C4-2B (cell line): ENCODE measurements at regions not wholly inside any gene's neighbourhood (a gene's known extent, or its start where the extent isn't known, plus 50 kb on each side); places are given as distances from the start of the nearest gene placed in this dataset.

Source experiments
- CTCF ChIP-seq: fragments of 450-650 bp; conservative IDR thresholded peaks from 2 replicates; pipeline ENCODE4 v1.5.1; 2017; ENCODE audit warnings: mild to moderate bottlenecking
- ZFX ChIP-seq: fragments of 450-650 bp; IDR thresholded peaks from 2 replicates; pipeline ENCODE4 v1.6.1; 2017

DNA sequence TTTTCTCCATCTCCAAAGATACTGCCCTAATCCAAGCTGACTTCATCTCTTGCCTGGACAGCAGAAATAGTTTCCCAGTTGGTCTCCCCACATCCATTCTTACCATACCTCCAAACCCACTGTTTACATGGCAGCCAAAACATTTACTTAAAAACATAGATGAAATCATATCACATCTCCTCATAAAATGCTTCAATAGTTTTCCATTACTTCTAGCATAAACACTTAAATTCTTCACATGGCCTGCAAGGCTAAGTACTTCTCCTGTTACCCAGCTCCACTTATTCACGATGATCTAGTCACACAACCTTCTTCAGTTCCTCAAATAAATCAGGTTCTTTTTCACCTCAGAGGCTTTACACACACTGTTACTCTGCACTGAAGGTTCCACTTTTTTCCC, 185.8 kb upstream of the ACVR2A start:
- no peak for TF ChIP-seq CTCF
- no peak for TF ChIP-seq ZFX
